ENCODE measurements at regions not wholly inside any gene's neighbourhood (a gene's known extent, or its start where the extent isn't known, plus 50 kb on each side); places are given as distances from the start of the nearest gene placed in this dataset.

- no peak overlapping the region for H3K4me3 Mint-ChIP-seq (ENCODE audit: low read depth)
- H3K36me3 Mint-ChIP-seq (ENCODE audit: insufficient read depth): no peaks in the 10 kb centered on the region
- peaks cover 19% of the 10 kb centered on the region for H3K4me1 Mint-ChIP-seq (ENCODE audit: low read depth)
- no peaks in the 10 kb centered on the region for H3K27me3 Mint-ChIP-seq
- H3K27ac Mint-ChIP-seq: no peak overlapping the region
- no peak for DNase-seq (ENCODE audit: low spot score, unreplicated experiment)
- TF ChIP-seq, protein P1, sequence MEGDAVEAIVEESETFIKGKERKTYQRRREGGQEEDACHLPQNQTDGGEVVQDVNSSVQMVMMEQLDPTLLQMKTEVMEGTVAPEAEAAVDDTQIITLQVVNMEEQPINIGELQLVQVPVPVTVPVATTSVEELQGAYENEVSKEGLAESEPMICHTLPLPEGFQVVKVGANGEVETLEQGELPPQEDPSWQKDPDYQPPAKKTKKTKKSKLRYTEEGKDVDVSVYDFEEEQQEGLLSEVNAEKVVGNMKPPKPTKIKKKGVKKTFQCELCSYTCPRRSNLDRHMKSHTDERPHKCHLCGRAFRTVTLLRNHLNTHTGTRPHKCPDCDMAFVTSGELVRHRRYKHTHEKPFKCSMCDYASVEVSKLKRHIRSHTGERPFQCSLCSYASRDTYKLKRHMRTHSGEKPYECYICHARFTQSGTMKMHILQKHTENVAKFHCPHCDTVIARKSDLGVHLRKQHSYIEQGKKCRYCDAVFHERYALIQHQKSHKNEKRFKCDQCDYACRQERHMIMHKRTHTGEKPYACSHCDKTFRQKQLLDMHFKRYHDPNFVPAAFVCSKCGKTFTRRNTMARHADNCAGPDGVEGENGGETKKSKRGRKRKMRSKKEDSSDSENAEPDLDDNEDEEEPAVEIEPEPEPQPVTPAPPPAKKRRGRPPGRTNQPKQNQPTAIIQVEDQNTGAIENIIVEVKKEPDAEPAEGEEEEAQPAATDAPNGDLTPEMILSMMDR (IDR thresholded peaks at IDR 0.05; ENCODE audit: unreplicated experiment): no peak
- no peaks in the 10 kb centered on the region for H3K9me3 Mint-ChIP-seq (ENCODE audit: low read depth)
Observed at GRCh38 chr12:76622915-76623314, 63.3 kb upstream of the OSBPL8 start.

DNA sequence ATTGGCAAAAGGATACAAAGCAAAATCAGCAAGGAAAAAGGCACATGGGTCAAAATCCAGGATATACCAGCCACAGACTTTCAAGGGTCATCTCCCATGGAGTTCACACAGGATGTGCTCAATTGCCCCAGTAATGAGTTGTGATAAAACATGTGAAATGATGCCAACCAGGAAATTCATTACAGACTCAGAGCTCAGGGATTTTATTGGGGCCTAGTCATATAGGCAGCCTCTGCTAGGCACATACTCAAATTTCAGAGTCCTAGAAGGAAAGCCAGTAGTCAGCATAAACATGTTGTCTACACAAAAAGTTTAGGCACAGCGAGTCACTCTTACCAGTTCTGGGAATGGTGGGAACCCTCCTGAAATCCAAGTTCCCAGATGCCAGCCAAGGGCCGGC lies 64.4 kb upstream of the OSBPL8 start:
- peaks cover 16% of the 10 kb centered on the region for H3K4me1 Mint-ChIP-seq (ENCODE audit: low read depth)
- H3K36me3 Mint-ChIP-seq (ENCODE audit: insufficient read depth): no peaks in the 10 kb centered on the region
- DNase-seq (ENCODE audit: low spot score, unreplicated experiment): no peak
- no peak overlapping the region for H3K27ac Mint-ChIP-seq
- no peak overlapping the region for H3K4me3 Mint-ChIP-seq (ENCODE audit: low read depth)
- H3K27me3 Mint-ChIP-seq: no peaks in the 10 kb centered on the region
- TF ChIP-seq, protein P1 (IDR thresholded peaks at IDR 0.05; ENCODE audit: unreplicated experiment): no peak
- H3K9me3 Mint-ChIP-seq (ENCODE audit: low read depth): no peaks in the 10 kb centered on the region

DNA sequence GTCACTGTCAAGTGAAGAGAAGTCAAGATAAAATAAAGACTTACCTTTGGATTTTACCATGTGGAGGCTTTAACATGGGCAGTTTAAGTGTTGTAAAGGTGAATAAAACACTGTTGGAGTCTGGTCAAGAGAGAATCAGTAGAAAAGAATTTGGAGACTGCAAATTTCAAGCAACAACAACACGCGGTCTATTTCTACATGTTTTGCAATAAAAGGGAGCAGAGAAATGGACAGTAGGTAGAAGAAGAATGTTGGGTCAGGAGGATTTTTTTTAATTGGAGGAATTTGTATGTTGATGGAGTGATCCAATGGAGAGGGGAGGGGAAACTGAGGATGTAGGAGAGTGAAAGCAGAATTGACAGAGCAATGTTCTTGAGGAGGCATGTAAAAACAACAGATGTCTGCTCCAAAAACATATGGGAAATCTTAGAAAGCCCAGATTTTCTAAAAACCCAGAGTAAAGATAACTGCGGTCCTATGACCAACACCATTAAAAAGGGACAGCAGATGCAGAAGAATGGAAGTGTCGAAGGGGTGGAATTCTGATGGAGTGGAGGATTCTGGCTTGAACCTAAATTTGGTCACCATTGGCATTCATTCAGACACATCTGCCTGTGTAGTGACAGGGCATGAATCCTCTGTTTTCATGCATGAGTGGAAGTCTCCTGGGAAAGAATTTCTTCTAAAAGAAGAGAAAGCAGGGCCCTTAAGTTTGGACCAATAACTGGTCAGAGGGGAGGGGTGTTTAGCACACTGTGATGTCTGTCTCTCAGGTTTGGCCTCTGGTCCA lies 68.0 kb upstream of the OSBPL8 start:
- Mint-ChIP-seq H3K27me3 (no peaks in the 10 kb centered on the region), H3K36me3 (ENCODE audit: insufficient read depth) (no peaks in the 10 kb centered on the region), H3K4me1 (ENCODE audit: low read depth) (peaks cover 3% of the 10 kb centered on the region), H3K4me3 (ENCODE audit: low read depth) (no peak overlapping the region), H3K27ac (no peak overlapping the region), H3K9me3 (ENCODE audit: low read depth) (no peaks in the 10 kb centered on the region)
- TF ChIP-seq, protein P1 (IDR thresholded peaks at IDR 0.05; ENCODE audit: unreplicated experiment): no peak
- DNase-seq (ENCODE audit: low spot score, unreplicated experiment): no peak

DNA sequence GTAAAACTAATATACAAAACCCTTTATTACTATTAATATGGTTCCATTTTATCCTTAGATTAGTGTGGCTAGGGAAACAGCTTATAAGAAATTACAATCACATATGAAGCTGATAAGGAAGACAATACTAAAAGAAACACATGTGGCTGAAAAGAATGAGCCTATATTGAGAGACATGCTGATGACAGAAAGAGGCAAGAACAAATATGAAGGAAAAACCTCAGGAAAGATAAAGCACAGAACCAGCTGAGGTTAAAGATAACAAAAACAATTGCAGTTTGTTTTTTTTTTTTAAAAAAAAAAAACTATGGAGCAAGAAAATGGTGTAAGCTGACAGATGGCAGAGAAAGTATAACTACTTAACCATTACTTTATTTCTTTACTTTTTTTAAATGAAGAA lies 69.2 kb upstream of the OSBPL8 start:
- Mint-ChIP-seq H3K27me3 (no peaks in the 10 kb centered on the region), H3K4me1 (ENCODE audit: low read depth) (peaks cover 2% of the 10 kb centered on the region), H3K4me3 (ENCODE audit: low read depth) (no peak overlapping the region), H3K9me3 (ENCODE audit: low read depth) (no peaks in the 10 kb centered on the region), H3K27ac (no peak overlapping the region), H3K36me3 (ENCODE audit: insufficient read depth) (no peaks in the 10 kb centered on the region)
- no peak for DNase-seq (ENCODE audit: low spot score, unreplicated experiment)
- TF ChIP-seq, protein P1 (IDR thresholded peaks at IDR 0.05; ENCODE audit: unreplicated experiment): no peak

- Mint-ChIP-seq H3K4me3 (ENCODE audit: low read depth) (no peak overlapping the region), H3K4me1 (ENCODE audit: low read depth) (peaks cover 2% of the 10 kb centered on the region), H3K36me3 (ENCODE audit: insufficient read depth) (no peaks in the 10 kb centered on the region), H3K9me3 (ENCODE audit: low read depth) (no peaks in the 10 kb centered on the region), H3K27me3 (no peaks in the 10 kb centered on the region), H3K27ac (no peak overlapping the region)
- TF ChIP-seq, protein P1 (IDR thresholded peaks at IDR 0.05; ENCODE audit: unreplicated experiment): no peak
- DNase-seq (ENCODE audit: low spot score, unreplicated experiment): no peak
Observed at GRCh38 chr12:76631741-76632140, 72.2 kb upstream of the OSBPL8 start.
